ENCODE measurements at regions not wholly inside any gene's neighbourhood (a gene's known extent, or its start where the extent isn't known, plus 50 kb on each side); places are given as distances from the start of the nearest gene placed in this dataset.

- in situ Hi-C loops (cut with HindIII; ENCODE audit: low pct_unique_long_range_greater_than_20kb, low sequenced_read_pairs), result no loop called here
- no peak for DNase-seq (ENCODE audit: low read depth in 1 of 2, low spot score in 1 of 2)
- TF ChIP-seq JUND (IDR thresholded peaks at IDR 0.05; ENCODE audit: low read depth), result no peak
These were observed 293.6 kb downstream of the PLPP3 start for GRCh38 chr1:56285554-56286402.

- no peak for TF ChIP-seq JUND (IDR thresholded peaks at IDR 0.05; ENCODE audit: low read depth)
- peak in 1 of 2 experiments; percentile 31 for DNase-seq (ENCODE audit: low read depth in 1 of 2, low spot score in 1 of 2)
- in situ Hi-C loops (cut with HindIII; ENCODE audit: low pct_unique_long_range_greater_than_20kb, low sequenced_read_pairs), result no loop called here
These were observed 294.4 kb downstream of the PLPP3 start for GRCh38 chr1:56284928-56285327.

GRCh38 chr1:56278061-56278460 is 301.3 kb downstream of the PLPP3 start:
- TF ChIP-seq JUND (IDR thresholded peaks at IDR 0.05; ENCODE audit: low read depth), result no peak
- DNase-seq (ENCODE audit: low read depth in 1 of 2, low spot score in 1 of 2), result no peak
- in situ Hi-C loops (cut with HindIII; ENCODE audit: low pct_unique_long_range_greater_than_20kb, low sequenced_read_pairs), result no loop called here

GRCh38 chr1:56268519-56269140 is 310.7 kb downstream of the PLPP3 start:
- TF ChIP-seq JUND (IDR thresholded peaks at IDR 0.05; ENCODE audit: low read depth), result no peak
- in situ Hi-C loops (cut with HindIII; ENCODE audit: low pct_unique_long_range_greater_than_20kb, low sequenced_read_pairs), result no loop called here

GRCh38 chr1:56267611-56268010 is 311.8 kb downstream of the PLPP3 start:
- TF ChIP-seq JUND (IDR thresholded peaks at IDR 0.05; ENCODE audit: low read depth), result no peak
- in situ Hi-C loops (cut with HindIII; ENCODE audit: low pct_unique_long_range_greater_than_20kb, low sequenced_read_pairs), result no loop called here
- no peak for DNase-seq (ENCODE audit: low read depth in 1 of 2, low spot score in 1 of 2)

More at GRCh38 chr1:56268519-56269140, 310.7 kb downstream of the PLPP3 start:
- DNase-seq (ENCODE audit: low read depth in 1 of 2, low spot score in 1 of 2), result no peak

GRCh38 chr1:56266359-56266758 is 313.0 kb downstream of the PLPP3 start:
- no peak for DNase-seq (ENCODE audit: low read depth in 1 of 2, low spot score in 1 of 2)
- no peak for TF ChIP-seq JUND (IDR thresholded peaks at IDR 0.05; ENCODE audit: low read depth)
- in situ Hi-C loops (cut with HindIII; ENCODE audit: low pct_unique_long_range_greater_than_20kb, low sequenced_read_pairs), result no loop called here

GRCh38 chr1:56265216-56265615 is 314.1 kb downstream of the PLPP3 start:
- TF ChIP-seq JUND (IDR thresholded peaks at IDR 0.05; ENCODE audit: low read depth), result no peak
- in situ Hi-C loops (cut with HindIII; ENCODE audit: low pct_unique_long_range_greater_than_20kb, low sequenced_read_pairs), result no loop called here
- DNase-seq (ENCODE audit: low read depth in 1 of 2, low spot score in 1 of 2), result no peak

- no peak for TF ChIP-seq JUND (IDR thresholded peaks at IDR 0.05; ENCODE audit: low read depth)
- in situ Hi-C loops (cut with HindIII; ENCODE audit: low pct_unique_long_range_greater_than_20kb, low sequenced_read_pairs), result no loop called here
- no peak for DNase-seq (ENCODE audit: low read depth in 1 of 2, low spot score in 1 of 2)
These were observed 315.5 kb downstream of the PLPP3 start for GRCh38 chr1:56263908-56264307.

GRCh38 chr1:56258371-56258770 is 321.0 kb downstream of the PLPP3 start:
- DNase-seq (ENCODE audit: low read depth in 1 of 2, low spot score in 1 of 2), result no peak

GRCh38 chr1:56257726-56258125 is 321.6 kb downstream of the PLPP3 start:
- DNase-seq (ENCODE audit: low read depth in 1 of 2, low spot score in 1 of 2), result no peak
- no peak for TF ChIP-seq JUND (IDR thresholded peaks at IDR 0.05; ENCODE audit: low read depth)
- in situ Hi-C loops (cut with HindIII; ENCODE audit: low pct_unique_long_range_greater_than_20kb, low sequenced_read_pairs), result no loop called here

More at GRCh38 chr1:56258371-56258770, 321.0 kb downstream of the PLPP3 start:
- TF ChIP-seq JUND (IDR thresholded peaks at IDR 0.05; ENCODE audit: low read depth), result no peak
- in situ Hi-C loops (cut with HindIII; ENCODE audit: low pct_unique_long_range_greater_than_20kb, low sequenced_read_pairs), result no loop called here

GRCh38 chr1:56256153-56257000 is 323.0 kb downstream of the PLPP3 start:
- no peak for DNase-seq (ENCODE audit: low read depth in 1 of 2, low spot score in 1 of 2)
- in situ Hi-C loops (cut with HindIII; ENCODE audit: low pct_unique_long_range_greater_than_20kb, low sequenced_read_pairs), result no loop called here
- no peak for TF ChIP-seq JUND (IDR thresholded peaks at IDR 0.05; ENCODE audit: low read depth)

GRCh38 chr1:56255516-56256152 is 323.7 kb downstream of the PLPP3 start:
- in situ Hi-C loops (cut with HindIII; ENCODE audit: low pct_unique_long_range_greater_than_20kb, low sequenced_read_pairs), result no loop called here
- no peak for TF ChIP-seq JUND (IDR thresholded peaks at IDR 0.05; ENCODE audit: low read depth)
- no peak for DNase-seq (ENCODE audit: low read depth in 1 of 2, low spot score in 1 of 2)
